Mesenchymal stem cell (in vitro differentiated cells and primary cell): ENCODE measurements at regions not wholly inside any gene's neighbourhood (a gene's known extent, or its start where the extent isn't known, plus 50 kb on each side); places are given as distances from the start of the nearest gene placed in this dataset.

Experiments used
- DNase-seq: peaks from one replicate; pipeline ENCODE4 v3.0.0-alpha.2; 2013
- H2AFZ ChIP-seq: one replicate; pipeline ENCODE4 v1.6.1; 2013; ENCODE audit warnings: low read depth, mild to moderate bottlenecking, control low read depth, inconsistent platforms, low read length, moderate library complexity
- H2AK5ac ChIP-seq: 2 replicates; pipeline ENCODE4 v1.6.1; 2013; ENCODE audit warnings: low read length, moderate library complexity, mild to moderate bottlenecking, inconsistent platforms; ENCODE audit not compliant: severe bottlenecking
- H2BK120ac ChIP-seq: one replicate; pipeline ENCODE4 v1.6.1; 2013; ENCODE audit warnings: low read depth, mild to moderate bottlenecking, inconsistent platforms, low read length, moderate library complexity
- H2BK12ac ChIP-seq, 2 experiments: one replicate each; pipeline ENCODE4 v1.6.1; 2013; ENCODE audit warnings: inconsistent platforms in 2 of 2, low read length in 2 of 2, mild to moderate bottlenecking in 2 of 2, moderate library complexity in 2 of 2, control low read depth in 1 of 2
- H2BK15ac ChIP-seq: one replicate; pipeline ENCODE4 v1.6.1; 2013; ENCODE audit warnings: mild to moderate bottlenecking, low read depth, inconsistent platforms; ENCODE audit not compliant: poor library complexity, severe bottlenecking
- H2BK5ac ChIP-seq: 2 replicates; pipeline ENCODE4 v1.6.1; 2013; ENCODE audit warnings: low read depth, mild to moderate bottlenecking, low read length, control low read depth, inconsistent platforms; ENCODE audit not compliant: poor library complexity, severe bottlenecking
- H3K14ac ChIP-seq, 2 experiments: one replicate each; pipeline ENCODE4 v1.6.1; 2013; ENCODE audit warnings: inconsistent platforms in 2 of 2, low read length in 2 of 2, control low read depth in 1 of 2, mild to moderate bottlenecking in 1 of 2, moderate library complexity in 1 of 2
- H3K18ac ChIP-seq, 2 experiments: one replicate each; pipeline ENCODE4 v1.6.1; 2013; ENCODE audit warnings: inconsistent platforms in 2 of 2, low read length in 2 of 2, control low read depth in 1 of 2, low read depth in 1 of 2, mild to moderate bottlenecking in 1 of 2
- H3K23ac ChIP-seq, 2 experiments: one replicate each; pipeline ENCODE4 v1.6.1; 2013; ENCODE audit warnings: inconsistent platforms in 2 of 2, low read length in 2 of 2, mild to moderate bottlenecking in 2 of 2, moderate library complexity in 2 of 2, control low read depth in 1 of 2
- H3K27ac ChIP-seq: 2 replicates; pipeline ENCODE4 v1.5.1; 2013; ENCODE audit warnings: mild to moderate bottlenecking, moderate library complexity, low read length, control low read depth, inconsistent platforms; ENCODE audit not compliant: poor library complexity, severe bottlenecking
- H3K27me3 ChIP-seq, 2 experiments: 2 replicates each; pipeline versions ENCODE4 v1.6.1 to v1.7.0; 2013; ENCODE audit warnings: low read length in 2 of 2, mild to moderate bottlenecking in 2 of 2, moderate library complexity in 2 of 2, control low read depth in 1 of 2, inconsistent platforms in 1 of 2; ENCODE audit not compliant: control insufficient read depth in 1 of 2, insufficient read depth in 1 of 2
- H3K36me3 ChIP-seq, 2 experiments: 2 replicates each; pipeline versions ENCODE4 v1.6.1 to v1.7.0; 2013; ENCODE audit warnings: low read length in 2 of 2, control low read depth in 1 of 2, inconsistent platforms in 1 of 2, low read depth in 1 of 2, mild to moderate bottlenecking in 1 of 2; ENCODE audit not compliant: insufficient read depth in 2 of 2, control insufficient read depth in 1 of 2
- H3K4ac ChIP-seq, 2 experiments: one replicate each; pipeline ENCODE4 v1.6.1; 2013; ENCODE audit warnings: inconsistent platforms in 2 of 2, low read length in 2 of 2, mild to moderate bottlenecking in 2 of 2, moderate library complexity in 2 of 2, control low read depth in 1 of 2, low read depth in 1 of 2
- H3K4me1 ChIP-seq: 2 replicates; pipeline ENCODE4 v1.6.1; 2013; ENCODE audit warnings: low read depth, low read length, control low read depth; ENCODE audit not compliant: control insufficient read depth, insufficient read depth
- H3K4me2 ChIP-seq: 2 replicates; pipeline ENCODE4 v1.6.1; 2013; ENCODE audit warnings: low read length, mild to moderate bottlenecking, inconsistent platforms; ENCODE audit not compliant: poor library complexity, severe bottlenecking
- H3K4me3 ChIP-seq, 2 experiments: 2 replicates each; pipeline versions ENCODE4 v1.5.1 to v1.7.0; 2013; ENCODE audit warnings: low read length in 2 of 2, mild to moderate bottlenecking in 2 of 2, control low read depth in 1 of 2, low read depth in 1 of 2; ENCODE audit not compliant: insufficient read depth in 1 of 2
- H3K79me1 ChIP-seq: replicated peaks from 2 replicates; pipeline ENCODE4 v1.6.1; 2013; ENCODE audit warnings: mild to moderate bottlenecking, control low read depth, low read length, inconsistent platforms; ENCODE audit not compliant: poor library complexity, severe bottlenecking
- H3K9ac ChIP-seq: 2 replicates; pipeline ENCODE4 v1.7.0; 2013; ENCODE audit warnings: mild to moderate bottlenecking, low read length, moderate library complexity
- H3K9me3 ChIP-seq: 2 replicates; pipeline ENCODE4 v1.7.0; 2013; ENCODE audit warnings: mild to moderate bottlenecking, low read length; ENCODE audit not compliant: control insufficient read depth
- H4K8ac ChIP-seq: one replicate; pipeline ENCODE4 v1.6.1; 2013; ENCODE audit warnings: inconsistent platforms, mild to moderate bottlenecking, low read length, moderate library complexity
- H4K91ac ChIP-seq: one replicate; pipeline ENCODE4 v1.6.1; 2013; ENCODE audit warnings: mild to moderate bottlenecking, low read length, inconsistent platforms
- WGBS: methylation state at CpG from one replicate; pipeline ENCODE4 v1.1.7; 2013; ENCODE audit warnings: mixed read lengths; 5-methylcytosine and 5-hydroxymethylcytosine counted together

DNA sequence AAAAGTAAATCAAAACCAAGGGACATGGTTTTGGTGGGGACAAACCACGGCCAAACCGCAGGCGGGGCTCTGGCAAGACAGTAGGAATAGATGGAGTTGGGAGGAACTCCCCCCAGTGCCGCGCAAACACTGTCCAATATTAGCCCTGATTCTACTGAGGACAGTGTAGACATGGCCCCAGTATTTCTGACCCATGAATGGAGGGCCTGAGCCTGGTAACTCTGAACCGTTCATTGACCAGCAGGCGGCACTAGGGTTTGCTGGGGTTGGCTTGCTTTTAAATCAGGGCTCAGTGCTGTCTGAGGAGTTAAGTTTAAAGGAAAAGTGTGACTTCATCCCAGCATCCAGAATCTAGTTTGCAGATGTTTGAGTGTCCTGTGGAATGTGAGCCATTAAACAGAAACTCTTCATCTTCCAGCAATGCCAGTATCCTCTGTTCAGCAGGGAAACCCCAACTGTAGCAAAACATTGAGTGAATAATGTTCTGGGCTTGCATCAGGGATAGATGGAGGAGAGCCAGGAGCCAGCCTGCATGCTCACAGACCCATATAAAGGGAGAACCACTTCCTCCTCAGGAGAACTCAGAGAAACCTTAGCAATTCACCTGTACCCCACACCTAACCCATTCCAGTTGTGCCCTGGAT is 147.4 kb upstream of the PRSS58 start:
- no peak overlapping the region for H4K8ac ChIP-seq
- 89% methylated on average over 7 of the region's 7 CpGs for WGBS
- H2BK15ac ChIP-seq, result no peak overlapping the region
- H3K79me1 ChIP-seq, result no peaks in the 10 kb centered on the region
- no peak overlapping the region for H3K4ac ChIP-seq
- no peak for DNase-seq
- H2BK12ac ChIP-seq, result no peak overlapping the region
- no peak overlapping the region for H3K23ac ChIP-seq
- no peak overlapping the region for H2AK5ac ChIP-seq
- H2BK5ac ChIP-seq, result no peak overlapping the region
- H3K9me3 ChIP-seq, result no peaks in the 10 kb centered on the region
- H3K14ac ChIP-seq, result no peak overlapping the region
- no peak overlapping the region for H4K91ac ChIP-seq
- no peak overlapping the region for H3K9ac ChIP-seq
- H3K4me1 ChIP-seq, result no peaks in the 10 kb centered on the region
- no peak overlapping the region for H2BK120ac ChIP-seq
- H3K4me2 ChIP-seq, result no peak overlapping the region
- no peak overlapping the region for H3K4me3 ChIP-seq
- peaks cover 11% of the 10 kb centered on the region in 2 experiments for H3K27me3 ChIP-seq
- no peaks in the 10 kb centered on the region for H3K36me3 ChIP-seq
- no peak overlapping the region for H3K18ac ChIP-seq
- no peak overlapping the region for H3K27ac ChIP-seq
- H2AFZ ChIP-seq, result no peak overlapping the region

DNA sequence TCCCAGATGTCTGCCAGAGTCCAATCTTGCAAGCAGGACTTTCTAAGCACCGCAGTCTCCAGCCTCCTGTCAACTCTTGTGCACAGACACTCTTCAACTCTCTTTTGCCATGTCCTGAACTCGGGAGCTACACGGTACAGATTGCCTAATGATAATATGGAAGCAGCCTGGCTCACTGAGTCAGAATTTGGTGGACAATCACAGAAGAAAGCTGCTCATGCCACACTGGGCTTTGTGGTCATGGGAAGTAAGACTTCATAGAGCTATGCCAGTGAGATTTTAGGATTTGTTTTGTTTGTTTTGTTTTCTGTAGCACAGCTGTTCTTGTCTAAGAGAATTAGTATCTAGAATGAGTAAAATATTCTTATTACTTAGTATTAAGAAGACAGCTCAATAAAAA is 144.1 kb upstream of the PRSS58 start:
- Histone ChIP-seq H2BK15ac (no peak overlapping the region), H3K79me1 (no peaks in the 10 kb centered on the region), H3K23ac (no peak overlapping the region), H2BK120ac (no peak overlapping the region), H3K4me3 (no peak overlapping the region), H3K14ac (peak overlapping the region in 1 of 2 experiments; percentile 36), H4K91ac (peak overlapping the region; percentile 5), H3K4me2 (peak overlapping the region; percentile 28), H2BK12ac (peak overlapping the region in 1 of 2 experiments; percentile 43), H4K8ac (no peak overlapping the region), H3K9ac (no peak overlapping the region), H3K4me1 (no peaks in the 10 kb centered on the region), H3K4ac (no peak overlapping the region), H2AFZ (no peak overlapping the region), H2BK5ac (no peak overlapping the region), H3K18ac (peak overlapping the region; percentile 9 to 31), H2AK5ac (no peak overlapping the region), H3K9me3 (no peaks in the 10 kb centered on the region), H3K27me3 (peaks cover 19 to 22% of the 10 kb centered on the region in 2 experiments), H3K27ac (no peak overlapping the region), H3K36me3 (no peaks in the 10 kb centered on the region)
- no peak for DNase-seq
- WGBS, result 76% methylated on average over 3 of the region's 3 CpGs

DNA sequence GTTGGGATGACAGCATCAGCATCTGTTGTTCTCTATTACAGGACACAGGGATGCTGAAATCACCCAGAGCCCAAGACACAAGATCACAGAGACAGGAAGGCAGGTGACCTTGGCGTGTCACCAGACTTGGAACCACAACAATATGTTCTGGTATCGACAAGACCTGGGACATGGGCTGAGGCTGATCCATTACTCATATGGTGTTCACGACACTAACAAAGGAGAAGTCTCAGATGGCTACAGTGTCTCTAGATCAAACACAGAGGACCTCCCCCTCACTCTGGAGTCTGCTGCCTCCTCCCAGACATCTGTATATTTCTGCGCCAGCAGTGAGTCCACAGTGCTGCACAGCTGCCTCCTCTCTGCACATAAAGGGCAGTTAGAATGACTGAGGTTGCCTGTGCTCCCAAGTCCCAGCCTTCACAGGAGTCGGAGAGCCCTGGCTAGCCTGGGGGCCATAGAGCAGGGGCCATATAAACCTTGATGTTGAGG is 142.2 kb upstream of the PRSS58 start:
- no peaks in the 10 kb centered on the region for H3K4me1 ChIP-seq
- no peaks in the 10 kb centered on the region for H3K9me3 ChIP-seq
- H3K9ac ChIP-seq, result no peak overlapping the region
- no peaks in the 10 kb centered on the region for H3K79me1 ChIP-seq
- H2BK5ac ChIP-seq, result no peak overlapping the region
- no peak overlapping the region for H3K27ac ChIP-seq
- H3K27me3 ChIP-seq, result peaks cover 19 to 26% of the 10 kb centered on the region in 2 experiments
- H4K91ac ChIP-seq, result no peak overlapping the region
- WGBS, result 85% methylated on average over 5 of the region's 5 CpGs
- no peak overlapping the region for H2BK120ac ChIP-seq
- peak overlapping the region; percentile 23 for H2BK15ac ChIP-seq
- DNase-seq, result no peak
- no peak overlapping the region for H3K23ac ChIP-seq
- H3K14ac ChIP-seq, result no peak overlapping the region
- no peak overlapping the region for H2BK12ac ChIP-seq
- no peak overlapping the region for H3K4me3 ChIP-seq
- H4K8ac ChIP-seq, result no peak overlapping the region
- no peak overlapping the region for H3K18ac ChIP-seq
- H2AFZ ChIP-seq, result no peak overlapping the region
- no peaks in the 10 kb centered on the region for H3K36me3 ChIP-seq
- H2AK5ac ChIP-seq, result no peak overlapping the region
- no peak overlapping the region for H3K4ac ChIP-seq
- H3K4me2 ChIP-seq, result no peak overlapping the region

DNA sequence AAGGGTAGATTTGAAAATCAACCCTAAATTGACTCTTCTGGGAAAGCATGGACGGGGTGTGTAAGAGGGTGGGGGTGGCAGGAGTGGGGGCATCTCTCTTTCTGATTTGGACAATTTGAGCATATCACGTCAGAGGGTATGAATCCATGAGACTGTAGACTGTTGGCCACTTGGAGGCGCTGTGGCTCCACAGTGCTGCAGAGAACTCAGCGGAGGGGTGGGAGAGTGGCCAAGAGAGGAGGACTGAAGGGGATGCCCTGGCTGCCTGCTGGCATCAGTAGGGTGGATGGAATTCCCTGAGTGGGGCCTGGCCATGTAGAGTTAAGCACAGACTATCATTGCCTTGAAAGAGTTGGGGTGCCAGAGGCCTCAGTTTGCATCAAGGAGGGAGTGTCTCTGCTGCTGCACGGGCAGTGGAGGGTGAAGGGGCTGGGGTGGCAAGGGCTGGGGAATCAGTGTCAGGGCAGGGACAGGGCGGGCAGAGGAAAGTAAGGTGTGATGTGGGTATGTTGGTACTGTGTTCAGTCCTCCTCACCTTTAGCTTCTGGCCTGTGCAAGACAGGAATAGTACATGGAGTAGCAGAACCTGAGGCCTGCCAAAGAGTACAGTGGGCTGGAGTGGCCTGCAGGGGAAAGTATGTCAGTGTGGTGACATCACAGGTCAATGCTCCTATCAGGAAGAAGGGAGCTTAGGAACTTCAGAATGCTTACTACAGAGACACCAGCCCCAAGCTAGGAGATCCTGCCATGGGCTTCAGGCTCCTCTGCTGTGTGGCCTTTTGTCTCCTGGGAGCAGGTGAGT is 133.5 kb upstream of the PRSS58 start:
- no peak overlapping the region for H3K23ac ChIP-seq
- H3K4ac ChIP-seq, result no peak overlapping the region
- H3K9me3 ChIP-seq, result no peaks in the 10 kb centered on the region
- no peak overlapping the region for H2AFZ ChIP-seq
- no peak overlapping the region for H2BK5ac ChIP-seq
- no peak overlapping the region for H2BK120ac ChIP-seq
- H3K27ac ChIP-seq, result no peak overlapping the region
- H3K18ac ChIP-seq, result peak overlapping the region in 1 of 2 experiments; percentile 29
- H2AK5ac ChIP-seq, result no peak overlapping the region
- H3K9ac ChIP-seq, result no peak overlapping the region
- H4K91ac ChIP-seq, result peak overlapping the region; percentile 56
- no peaks in the 10 kb centered on the region for H3K36me3 ChIP-seq
- H2BK12ac ChIP-seq, result peak overlapping the region in 1 of 2 experiments; percentile 64
- 67% methylated on average over 6 of the region's 6 CpGs for WGBS
- H3K4me3 ChIP-seq, result no peak overlapping the region
- peak overlapping the region; percentile 29 for H4K8ac ChIP-seq
- no peaks in the 10 kb centered on the region for H3K79me1 ChIP-seq
- DNase-seq, result no peak
- peak overlapping the region in 1 of 2 experiments; percentile 58 for H3K14ac ChIP-seq
- no peak overlapping the region for H3K4me2 ChIP-seq
- peaks cover 0 to 4% of the 10 kb centered on the region in 2 experiments for H3K27me3 ChIP-seq
- H2BK15ac ChIP-seq, result peak overlapping the region; percentile 37
- no peaks in the 10 kb centered on the region for H3K4me1 ChIP-seq
